Epithelial cell of esophagus (primary cell): ENCODE measurements at regions not wholly inside any gene's neighbourhood (a gene's known extent, or its start where the extent isn't known, plus 50 kb on each side); places are given as distances from the start of the nearest gene placed in this dataset.

ENCODE experiments used
- DNase-seq: peaks from one replicate; pipeline ENCODE4 v3.0.0; 2010; ENCODE audit warnings: low read depth
- H3K4me3 ChIP-seq: 2 replicates; pipeline ENCODE4 v1.5.1; 2011; ENCODE audit warnings: mild to moderate bottlenecking, low read length, control low read depth
- CTCF ChIP-seq: IDR thresholded peaks from 2 replicates; pipeline ENCODE4 v1.5.1; 2011; ENCODE audit warnings: low read depth, mild to moderate bottlenecking, low read length, control low read depth, inconsistent platforms; ENCODE audit not compliant: insufficient read depth; ENCODE audit errors: missing control alignments

- TF ChIP-seq CTCF = no peak
- H3K4me3 ChIP-seq = no peak overlapping the region
- no peak for DNase-seq
Observed at GRCh38 chr9:25876248-25876647, 198.0 kb upstream of the TUSC1 start.

GRCh38 chr9:25864509-25864908, 186.3 kb upstream of the TUSC1 start:
- DNase-seq = no peak
- H3K4me3 ChIP-seq = no peak overlapping the region
- no peak for TF ChIP-seq CTCF

GRCh38 chr9:25861421-25861820, 183.2 kb upstream of the TUSC1 start:
- DNase-seq = no peak
- no peak for TF ChIP-seq CTCF
- H3K4me3 ChIP-seq = no peak overlapping the region

- no peak overlapping the region for H3K4me3 ChIP-seq
- no peak for TF ChIP-seq CTCF
- DNase-seq = no peak
Observed at GRCh38 chr9:25857147-25857546, 178.9 kb upstream of the TUSC1 start.

GRCh38 chr9:25850803-25851202, 172.6 kb upstream of the TUSC1 start:
- no peak overlapping the region for H3K4me3 ChIP-seq
- no peak for TF ChIP-seq CTCF
- no peak for DNase-seq

GRCh38 chr9:25845867-25846266, 167.6 kb upstream of the TUSC1 start:
- no peak for TF ChIP-seq CTCF
- H3K4me3 ChIP-seq = no peak overlapping the region
- no peak for DNase-seq

GRCh38 chr9:25830381-25830780, 152.1 kb upstream of the TUSC1 start:
- no peak for DNase-seq
- no peak overlapping the region for H3K4me3 ChIP-seq

More at GRCh38 chr9:25830381-25830780, 152.1 kb upstream of the TUSC1 start:
- TF ChIP-seq CTCF = no peak
